GM19468 (cell line): ENCODE measurements at regions not wholly inside any gene's neighbourhood (a gene's known extent, or its start where the extent isn't known, plus 50 kb on each side); places are given as distances from the start of the nearest gene placed in this dataset.

Experiments
- ATAC-seq: cut with Tn5 transposase; IDR thresholded peaks from one replicate; pipeline ENCODE4 v1.9.1; 2021; ENCODE audit warnings: mild to moderate bottlenecking, moderate library complexity, moderate number of reproducible peaks; ENCODE audit not compliant: unreplicated experiment; ENCODE audit errors: extremely low read depth

GRCh38 chr10:124221356-124222317 lies 128.2 kb upstream of the CHST15 start:
- ATAC-seq: peak; percentile 27

- no peak for ATAC-seq
Observed at GRCh38 chr10:124220971-124221355, 127.6 kb upstream of the CHST15 start.

- no peak for ATAC-seq
Observed at GRCh38 chr10:124220547-124220946, 127.1 kb upstream of the CHST15 start.

- no peak for ATAC-seq
Observed at GRCh38 chr10:124219655-124220054, 126.3 kb upstream of the CHST15 start.

- no peak for ATAC-seq
Observed at GRCh38 chr10:124219062-124219461, 125.7 kb upstream of the CHST15 start.

- no peak for ATAC-seq
Observed at GRCh38 chr10:124217906-124218804, 124.8 kb upstream of the CHST15 start.

GRCh38 chr10:124217031-124217430 lies 123.6 kb upstream of the CHST15 start:
- ATAC-seq: no peak

- no peak for ATAC-seq
Observed at GRCh38 chr10:124214610-124215375, 121.4 kb upstream of the CHST15 start.

- no peak for ATAC-seq
Observed at GRCh38 chr10:124213899-124214510, 120.6 kb upstream of the CHST15 start.

GRCh38 chr10:124213471-124213870 lies 120.1 kb upstream of the CHST15 start:
- no peak for ATAC-seq

GRCh38 chr10:124212702-124213101 lies 119.3 kb upstream of the CHST15 start:
- ATAC-seq: no peak

- no peak for ATAC-seq
Observed at GRCh38 chr10:124211921-124212320, 118.5 kb upstream of the CHST15 start.

- no peak for ATAC-seq
Observed at GRCh38 chr10:124210263-124210662, 116.9 kb upstream of the CHST15 start.

- no peak for ATAC-seq
Observed at GRCh38 chr10:124207391-124207790, 114.0 kb upstream of the CHST15 start.

GRCh38 chr10:124206616-124207015 lies 113.2 kb upstream of the CHST15 start:
- ATAC-seq: no peak

GRCh38 chr10:124205432-124205831 lies 112.0 kb upstream of the CHST15 start:
- ATAC-seq: no peak

- no peak for ATAC-seq
Observed at GRCh38 chr10:124204726-124205125, 111.3 kb upstream of the CHST15 start.

GRCh38 chr10:124200011-124200410 lies 106.6 kb upstream of the CHST15 start:
- ATAC-seq: no peak

GRCh38 chr10:124198871-124199270 lies 105.5 kb upstream of the CHST15 start:
- no peak for ATAC-seq

- ATAC-seq: no peak
Observed at GRCh38 chr10:124198125-124198501, 104.7 kb upstream of the CHST15 start.
